Fibroblast of skin of left biceps (primary cell): ENCODE measurements at regions not wholly inside any gene's neighbourhood (a gene's known extent, or its start where the extent isn't known, plus 50 kb on each side); places are given as distances from the start of the nearest gene placed in this dataset.

ENCODE experiments used
- DNase-seq, 2 experiments: peaks; one replicate each; pipeline ENCODE4 v3.0.0-alpha.2; 2013; ENCODE audit warnings: low read depth in 2 of 2

DNA sequence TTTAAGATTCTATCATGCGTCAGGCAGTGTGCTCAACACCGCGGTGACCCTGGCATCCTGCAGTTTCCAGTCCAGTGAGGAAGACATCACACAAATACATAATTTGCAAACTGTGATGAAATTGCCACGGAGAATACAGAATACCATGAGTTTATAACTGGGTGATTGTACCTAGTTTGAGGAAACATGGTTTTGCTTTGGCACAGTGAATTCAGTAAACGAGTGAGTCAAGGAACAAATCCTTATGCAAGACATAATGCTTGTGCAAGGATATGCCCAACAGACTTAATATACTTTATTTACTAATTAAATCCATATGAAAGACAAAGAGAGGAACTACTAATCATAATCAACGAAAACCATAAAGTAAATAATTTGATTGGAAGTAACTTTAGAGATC, 311.8 kb upstream of the TMTC1 start:
- DNase-seq = no peak

DNA sequence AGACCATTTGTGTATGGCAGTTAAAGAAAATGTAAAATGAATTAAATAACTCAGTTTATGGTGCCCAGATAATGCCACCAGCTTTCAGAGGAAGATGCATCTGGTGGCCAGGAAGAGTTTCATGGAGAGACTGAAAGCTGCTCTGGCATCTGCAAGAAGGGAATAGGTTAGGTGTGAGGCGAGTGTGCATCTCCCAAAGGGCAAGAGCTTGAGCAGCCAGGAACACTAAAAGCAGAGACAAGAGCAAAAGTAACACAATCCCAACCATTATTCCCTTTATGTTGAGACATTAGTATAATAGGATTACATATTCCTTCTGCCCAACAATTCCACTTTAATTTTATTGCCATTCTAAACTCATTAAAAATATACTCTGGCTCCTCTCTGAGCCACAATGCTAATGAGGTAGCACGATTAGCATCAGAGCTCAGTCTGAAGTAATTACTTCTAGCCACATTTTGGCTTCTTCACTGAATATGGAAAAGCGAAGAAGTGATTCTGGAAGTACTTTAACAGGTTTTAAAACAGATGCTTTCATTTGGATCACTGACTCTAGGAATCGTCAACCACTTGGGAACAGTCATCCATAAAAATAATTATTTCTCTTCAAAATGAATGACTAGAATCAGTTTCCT, 309.4 kb upstream of the TMTC1 start:
- no peak for DNase-seq

DNA sequence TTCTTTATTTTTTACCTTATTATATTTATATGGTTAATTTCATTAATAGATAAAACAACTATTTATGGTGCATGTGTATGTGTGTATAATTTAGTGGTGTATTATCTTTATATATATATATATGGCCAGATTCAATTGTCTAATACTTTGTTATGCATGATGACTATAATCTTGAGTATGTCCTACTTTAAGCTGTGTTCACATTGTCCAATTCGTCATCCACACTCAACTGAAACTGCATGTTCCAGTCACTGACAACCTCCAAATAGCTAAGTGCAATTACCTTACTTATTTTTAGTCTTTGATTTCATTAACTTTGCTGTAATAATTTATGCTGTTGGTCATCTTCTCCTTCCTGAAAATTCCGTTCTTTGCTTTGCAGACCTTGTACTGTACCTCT, 306.5 kb upstream of the TMTC1 start:
- DNase-seq = no peak

DNA sequence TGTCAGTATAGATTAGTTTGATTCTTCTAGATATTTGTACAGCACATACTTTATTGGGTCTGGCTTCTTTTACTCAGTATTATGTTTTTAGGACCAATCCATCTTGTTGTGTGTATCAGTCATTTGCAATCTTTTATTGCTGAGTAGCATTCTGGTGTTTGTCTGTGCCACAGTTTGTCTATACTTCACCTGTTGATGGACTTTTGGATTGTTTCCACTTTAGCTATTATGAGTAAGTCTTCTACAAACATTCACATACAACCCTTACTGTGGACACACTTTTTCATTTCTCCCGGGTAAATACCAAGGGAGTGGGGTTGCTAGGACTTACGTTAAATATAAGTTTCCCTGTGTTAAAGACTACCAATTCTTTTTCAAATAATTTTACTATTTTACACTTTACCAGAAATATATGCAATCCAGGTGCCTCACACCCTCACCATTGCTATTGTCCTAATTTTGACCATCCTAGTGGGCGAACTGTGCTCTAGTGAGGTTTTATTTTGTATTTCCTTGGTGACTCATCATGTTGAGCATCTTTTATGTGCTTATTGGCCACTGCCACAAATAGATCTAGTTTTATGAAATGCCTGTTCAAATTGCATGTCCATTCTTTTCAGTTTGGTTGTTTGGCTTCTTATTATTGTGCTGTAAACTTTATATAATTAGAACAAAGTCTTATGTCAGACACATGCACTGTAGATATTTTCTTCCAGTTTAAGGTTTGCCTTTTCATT, 304.7 kb upstream of the TMTC1 start:
- DNase-seq = no peak

DNA sequence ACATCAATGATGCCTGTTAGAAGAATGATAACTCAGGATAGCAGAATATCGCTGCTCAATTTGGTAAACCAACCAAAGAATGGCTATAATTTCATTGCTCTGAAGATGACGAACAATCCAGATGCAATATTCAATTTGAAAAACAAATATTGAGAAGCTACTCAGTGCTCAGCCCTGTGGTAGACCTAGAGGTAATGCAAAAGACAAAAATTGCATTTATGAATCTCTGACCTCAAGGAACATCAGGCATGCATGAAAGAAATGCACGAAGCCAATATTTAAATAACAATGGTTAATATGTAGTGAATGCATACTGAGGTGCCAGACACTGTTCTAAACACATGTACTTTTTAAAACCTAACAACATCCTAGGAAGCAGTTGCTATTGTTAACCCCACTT, 298.6 kb upstream of the TMTC1 start:
- DNase-seq = no peak

DNA sequence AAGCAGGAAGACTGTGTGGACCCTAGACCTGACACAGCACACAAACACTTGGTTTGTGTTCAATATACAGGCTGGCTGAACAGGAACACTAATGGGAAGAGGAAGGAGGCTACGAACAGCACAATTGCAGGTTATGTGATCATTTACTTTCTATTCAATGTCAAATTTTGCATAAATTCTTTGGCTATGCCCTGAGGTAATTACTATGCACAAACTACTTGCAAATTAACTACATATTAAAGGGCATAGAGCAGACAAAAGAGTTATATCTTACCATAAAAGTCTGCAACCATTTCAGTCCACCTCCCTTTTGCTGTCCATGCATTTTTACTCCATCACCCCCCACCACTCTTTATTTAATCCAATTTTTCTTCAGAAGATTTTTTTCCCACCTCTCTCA, 291.2 kb upstream of the TMTC1 start:
- DNase-seq = no peak

DNA sequence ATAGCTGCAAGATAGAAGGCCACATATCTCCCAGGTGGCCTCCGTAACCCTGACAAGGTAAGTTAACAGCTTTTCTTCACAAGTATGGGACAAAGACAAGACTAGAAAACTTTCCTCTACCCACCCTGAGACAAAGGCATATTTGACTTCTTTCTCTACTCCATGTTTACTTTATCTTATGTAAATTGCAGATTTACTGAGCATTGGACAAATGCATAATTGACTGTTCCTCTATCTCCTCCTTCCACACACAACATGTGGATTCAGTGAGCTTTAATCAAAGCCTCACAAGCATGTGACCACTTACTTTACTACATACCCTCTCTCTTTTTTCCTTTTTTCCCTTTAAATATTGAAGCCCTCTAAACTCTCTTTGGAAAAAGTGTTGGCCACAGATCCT, 289.1 kb upstream of the TMTC1 start:
- DNase-seq = no peak

DNA sequence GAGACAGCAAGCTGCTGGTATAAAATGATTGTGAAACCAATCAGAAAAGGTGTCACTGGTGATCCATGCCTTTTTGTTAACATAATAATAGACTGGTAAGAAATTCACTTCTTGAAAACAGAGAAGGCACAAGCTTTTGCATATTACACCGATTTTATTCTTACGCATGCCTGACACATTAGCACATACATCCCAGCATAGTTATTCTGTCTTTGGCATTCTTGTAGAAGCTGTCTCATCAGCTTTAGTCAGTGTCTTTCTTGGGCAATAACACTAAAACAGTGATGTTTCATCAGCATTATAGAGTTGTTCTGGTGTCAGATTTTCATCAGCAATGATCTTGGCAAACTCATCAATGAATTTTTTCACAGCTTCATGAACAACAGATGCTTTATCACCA, 283.4 kb upstream of the TMTC1 start:
- peak; percentile 42 to 47 for DNase-seq

DNA sequence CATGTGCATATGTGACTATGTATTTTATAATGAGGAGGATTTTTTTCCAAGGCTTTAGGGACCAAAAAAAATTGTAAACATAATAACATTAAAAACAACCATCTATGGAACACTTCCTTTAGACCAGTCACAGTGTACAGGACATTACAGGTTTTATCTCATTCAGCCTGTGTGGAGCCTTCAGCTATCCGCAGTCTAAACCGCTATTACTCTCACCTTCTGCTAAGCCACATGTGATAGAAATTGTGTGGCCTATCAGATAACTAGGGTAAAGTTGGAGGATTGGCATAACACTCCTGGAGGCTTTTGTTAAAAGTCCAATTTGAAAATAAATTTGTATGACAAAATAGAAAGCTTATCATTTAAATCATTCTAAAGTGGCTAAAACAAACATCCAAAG, 281.2 kb upstream of the TMTC1 start:
- no peak for DNase-seq

DNA sequence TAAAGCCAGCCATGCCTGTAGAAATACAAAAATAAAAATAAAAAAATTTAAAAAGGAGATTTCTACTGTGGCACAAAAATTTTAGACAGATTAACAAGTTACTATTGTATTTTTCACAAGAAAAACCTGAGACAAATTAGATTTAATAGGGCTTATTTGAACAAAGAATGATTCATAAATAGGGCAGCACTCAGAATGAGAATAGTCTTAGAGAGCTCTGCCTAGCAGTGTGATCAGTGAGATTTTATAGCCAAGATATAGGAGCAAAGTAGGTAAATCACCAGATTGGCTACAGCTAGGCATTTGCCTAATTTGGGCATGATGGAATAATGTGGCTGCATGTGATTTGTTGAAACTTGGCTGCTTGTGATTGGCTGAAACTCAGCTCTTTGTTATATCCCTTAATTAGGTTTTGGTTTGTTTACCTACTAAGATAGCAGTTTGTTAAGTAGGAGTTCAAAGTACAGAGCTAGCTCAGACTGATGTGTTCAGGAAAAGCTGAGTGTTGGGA, 279.7 kb upstream of the TMTC1 start:
- DNase-seq = no peak

DNA sequence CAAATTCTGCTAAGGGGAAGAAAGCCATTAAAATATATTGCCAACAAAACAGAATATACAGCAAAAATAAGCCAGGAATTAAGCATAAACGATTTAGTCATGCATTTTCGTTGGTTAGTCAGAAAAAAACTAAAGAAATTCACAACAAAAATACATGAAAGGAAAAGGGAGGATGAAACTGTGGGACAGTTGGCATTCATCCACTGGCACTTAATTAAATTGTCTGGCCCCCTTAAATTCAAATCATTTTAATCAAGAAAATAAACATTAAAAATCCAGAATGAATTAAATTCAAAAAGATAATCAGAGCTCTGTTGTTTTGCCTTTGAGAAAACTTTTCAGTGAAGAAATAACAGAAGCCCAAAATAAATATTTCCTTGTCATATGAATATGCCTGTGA, 264.6 kb upstream of the TMTC1 start:
- DNase-seq = no peak

DNA sequence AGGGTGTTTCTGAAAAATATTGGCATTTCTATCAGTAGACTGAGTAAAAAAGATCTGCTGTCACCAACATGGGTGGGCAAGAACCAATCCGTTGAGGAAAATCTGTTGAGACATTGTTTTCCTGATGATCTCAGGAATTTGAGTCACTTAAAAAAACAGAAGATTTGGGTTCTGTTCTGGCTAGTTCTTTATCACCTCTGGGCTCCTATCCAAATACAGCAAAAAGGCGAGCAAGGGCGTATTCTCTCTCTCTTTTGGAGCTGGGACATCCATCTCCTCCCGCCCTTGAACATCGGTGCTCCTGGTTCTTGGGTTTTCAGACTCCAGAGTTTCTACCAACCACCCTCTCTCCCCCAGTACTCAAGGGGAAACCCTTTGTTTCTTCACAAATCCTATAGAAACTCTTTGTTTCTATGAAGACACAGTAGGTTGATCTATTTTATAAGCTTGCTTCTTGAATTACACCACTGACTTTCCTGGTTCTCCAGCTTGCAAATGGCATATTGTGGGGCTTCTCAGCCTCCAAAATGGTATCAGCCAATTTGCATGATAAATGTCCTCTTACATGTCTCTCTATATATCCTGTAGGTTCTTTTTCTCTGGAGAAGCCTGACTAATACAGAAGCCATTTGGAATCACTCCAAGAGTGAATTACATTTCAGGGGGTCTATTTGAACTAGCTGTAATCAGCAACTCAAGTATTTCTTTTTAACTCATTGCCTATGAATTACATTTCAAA, 263.9 kb upstream of the TMTC1 start:
- peak; percentile 34 to 52 for DNase-seq

DNA sequence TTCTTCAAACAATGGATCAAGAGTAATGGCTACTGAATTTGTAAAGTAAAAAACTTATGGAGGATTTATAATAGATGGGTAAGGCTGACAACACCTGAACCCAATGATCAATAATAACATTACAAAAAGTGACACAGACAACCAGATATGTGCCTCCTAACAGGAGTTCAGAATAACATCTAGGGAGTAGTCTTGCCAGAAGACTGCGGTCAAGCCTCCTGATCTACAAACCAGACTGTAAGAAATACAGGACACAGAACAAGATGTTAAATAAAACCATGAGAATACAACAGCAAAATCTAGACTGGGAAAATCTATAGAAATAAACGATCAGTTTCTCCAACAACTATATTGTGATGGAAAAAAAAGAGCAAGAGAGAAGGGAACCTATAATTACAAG, 262.6 kb upstream of the TMTC1 start:
- no peak for DNase-seq

DNA sequence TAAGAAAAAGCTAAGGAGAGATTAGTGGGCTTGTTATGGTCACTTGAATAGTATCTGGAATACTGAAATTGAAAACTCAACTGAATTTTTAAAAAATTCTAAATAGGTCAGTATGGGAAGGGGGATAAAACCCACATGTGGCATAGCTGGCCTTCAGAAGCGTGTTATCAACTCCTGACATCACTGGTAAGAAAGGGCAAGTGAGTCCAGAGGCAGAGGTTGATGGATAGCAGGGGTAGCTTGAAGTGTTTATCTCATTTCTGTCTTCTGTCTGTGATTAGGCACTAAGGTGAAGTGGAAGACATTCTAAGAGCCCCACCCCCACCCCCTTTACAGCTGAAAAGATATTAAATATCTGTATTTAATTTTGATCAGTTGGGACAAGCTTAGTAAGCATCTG, 261.4 kb upstream of the TMTC1 start:
- DNase-seq = no peak

DNA sequence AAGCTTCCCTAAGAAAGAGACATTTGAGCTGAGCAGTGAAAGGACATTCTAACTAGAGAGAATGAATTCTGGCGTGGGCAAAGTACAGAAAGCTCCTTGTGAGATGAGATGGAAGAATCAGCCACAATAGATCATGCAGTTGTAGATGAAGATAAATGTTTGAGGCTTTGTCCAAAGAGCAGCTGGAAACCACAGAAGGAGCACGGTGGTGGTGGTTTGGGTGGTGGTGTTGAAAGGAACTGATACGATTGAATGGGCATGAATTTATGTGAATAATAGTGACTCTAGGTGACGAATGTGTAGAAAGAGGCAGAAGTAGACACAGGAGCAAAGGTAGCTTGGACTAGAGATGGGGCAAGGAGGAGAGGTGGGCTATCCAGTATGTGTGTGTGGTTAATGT, 260.5 kb upstream of the TMTC1 start:
- no peak for DNase-seq

DNA sequence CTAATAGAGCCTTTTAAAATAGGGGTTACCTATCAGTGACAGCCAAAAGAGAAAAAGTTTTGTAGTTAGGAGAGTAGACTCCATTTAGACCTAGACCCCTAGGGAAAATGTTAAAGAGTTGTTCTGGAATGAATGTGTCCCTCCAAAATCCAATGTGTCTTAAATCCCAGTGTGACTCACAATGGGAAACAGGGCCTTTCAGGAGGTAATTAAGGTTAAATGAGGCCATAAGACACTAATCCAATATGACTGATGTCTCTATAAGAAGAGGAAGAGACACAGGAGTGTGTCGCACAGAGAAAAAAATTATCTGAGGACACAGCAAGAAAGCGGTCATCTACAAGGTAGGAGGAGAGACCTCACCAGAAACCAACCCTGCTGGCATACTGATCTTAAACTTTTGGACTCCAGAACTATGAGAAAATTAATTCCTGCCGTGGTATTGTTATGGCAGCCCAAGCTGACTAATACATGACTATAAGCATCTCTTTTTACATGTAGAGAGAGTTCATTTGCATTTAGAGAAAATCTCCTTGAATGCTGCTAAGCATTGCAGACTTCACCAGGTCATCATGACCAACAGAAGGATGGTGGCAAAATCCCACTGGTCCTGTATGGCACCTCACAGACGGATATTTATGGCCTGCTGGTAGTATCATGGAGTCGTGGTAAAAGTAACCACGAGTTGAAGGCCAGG, 259.6 kb upstream of the TMTC1 start:
- no peak for DNase-seq

DNA sequence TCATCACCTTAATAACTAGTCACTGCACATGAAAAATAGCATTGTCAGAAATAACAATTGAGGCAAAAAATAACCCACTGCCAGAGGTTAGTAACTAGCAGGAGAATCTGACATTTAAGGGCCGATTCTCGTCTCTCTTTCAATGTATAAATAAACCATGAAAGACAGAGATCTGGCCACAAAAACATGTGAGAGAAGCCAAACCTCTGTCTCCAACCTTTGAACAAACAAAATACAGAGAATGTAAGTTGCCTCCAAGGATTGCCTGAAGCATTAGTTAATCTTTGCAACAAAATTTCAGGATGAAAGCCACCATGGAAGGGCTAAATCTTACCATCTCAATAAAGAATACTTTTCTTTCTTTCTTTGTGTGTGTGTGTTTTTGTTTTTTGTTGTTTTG, 257.4 kb upstream of the TMTC1 start:
- DNase-seq = no peak

DNA sequence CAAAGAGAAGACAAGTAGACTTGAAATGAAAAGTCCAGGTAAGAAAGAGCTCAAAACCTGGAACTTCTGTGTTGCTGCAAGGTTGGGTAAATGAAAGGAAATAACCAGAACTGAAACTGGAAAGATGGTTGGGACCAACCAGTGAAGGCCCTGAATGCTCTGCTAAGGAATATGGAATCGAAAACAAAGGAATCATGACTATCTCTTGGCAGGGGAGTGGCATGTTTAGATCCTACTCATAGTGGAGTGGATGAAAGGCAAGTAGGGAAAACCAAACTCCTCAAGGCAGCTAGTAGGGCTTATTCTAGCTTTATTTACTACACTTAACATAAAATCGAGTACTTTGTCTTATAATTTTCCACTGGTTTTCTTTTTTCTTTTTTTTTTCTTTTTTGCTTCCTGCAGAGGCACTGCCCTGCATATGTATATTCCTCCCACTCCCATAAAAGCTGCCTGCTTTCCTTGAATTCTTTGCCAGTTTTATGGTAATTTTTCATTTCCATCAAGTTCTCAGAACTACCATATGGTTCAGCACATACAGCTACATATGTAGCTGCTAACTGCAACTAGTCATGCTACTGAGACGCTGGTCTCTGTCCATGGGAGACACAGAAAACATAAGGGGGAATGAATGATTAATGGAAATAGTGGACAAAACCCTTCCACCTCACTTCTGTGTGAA, 247.1 kb upstream of the TMTC1 start:
- no peak for DNase-seq

DNA sequence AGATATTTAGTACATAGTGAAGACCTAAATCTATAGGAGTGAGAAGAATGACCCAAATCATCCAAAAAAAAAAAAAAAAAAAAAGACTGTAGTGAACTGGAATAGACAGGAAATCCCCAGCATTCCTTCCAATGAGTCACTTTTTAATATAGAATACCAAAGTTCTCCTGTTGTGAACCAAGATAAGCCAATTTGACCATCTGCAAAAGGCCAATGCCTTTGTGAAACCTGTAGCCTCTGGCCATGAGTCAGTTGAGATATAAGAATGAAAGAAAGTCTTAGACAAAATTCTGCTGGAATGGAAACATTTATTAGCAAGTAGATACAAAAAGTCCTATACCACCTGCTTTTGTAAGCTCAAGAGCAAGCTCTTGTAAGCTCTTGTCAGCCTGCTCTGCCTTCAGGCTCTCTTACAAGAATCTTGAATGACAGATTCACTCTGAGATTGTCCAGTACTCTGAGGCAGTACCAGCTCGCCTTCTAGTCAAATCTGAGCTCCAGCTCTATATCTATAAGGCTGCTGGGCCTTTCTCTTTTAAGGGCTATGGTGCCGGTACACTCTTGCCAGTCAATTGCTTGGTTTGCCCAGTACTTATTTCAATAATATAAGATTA, 243.0 kb upstream of the TMTC1 start:
- DNase-seq = peak; percentile 38 to 39

DNA sequence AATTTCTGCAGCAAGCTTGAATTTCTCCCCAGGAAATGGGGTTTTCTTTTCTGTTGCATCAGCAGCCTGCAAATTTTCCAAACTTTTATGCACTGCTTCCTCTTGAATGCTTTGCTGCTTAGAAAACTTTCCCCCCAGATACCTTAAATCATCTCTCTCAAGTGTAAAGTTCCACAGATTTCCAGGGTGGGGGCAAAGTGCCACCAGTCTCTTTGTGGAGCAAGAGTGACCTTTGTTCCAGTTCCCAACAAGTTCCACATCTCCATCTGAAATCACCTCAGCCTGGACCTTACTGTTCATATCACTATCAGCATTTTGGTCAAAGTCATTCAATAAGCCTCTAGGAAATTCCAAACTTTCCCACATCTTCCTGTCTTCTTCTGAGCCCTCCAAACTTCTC, 241.6 kb upstream of the TMTC1 start:
- no peak for DNase-seq

DNA sequence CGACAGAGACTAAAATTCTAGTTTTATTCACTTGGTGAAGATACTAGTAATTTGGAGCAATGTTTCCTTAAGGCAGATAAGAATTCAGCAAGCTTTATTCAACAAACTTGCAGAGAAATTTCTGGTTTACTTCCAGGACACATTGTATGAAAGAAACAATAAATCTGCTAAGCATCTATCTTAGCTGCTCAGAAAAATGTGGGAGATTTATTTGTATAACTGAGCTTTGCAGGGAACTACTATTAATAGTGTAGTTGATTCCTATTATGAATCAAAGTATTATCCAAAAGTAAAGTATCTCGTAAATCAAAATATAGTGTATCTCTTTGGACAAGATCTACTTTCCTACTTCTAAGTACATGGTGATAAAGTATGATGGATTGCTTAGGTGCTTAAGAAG, 239.4 kb upstream of the TMTC1 start:
- no peak for DNase-seq
